OCI-LY1 (cell line): ENCODE measurements at regions not wholly inside any gene's neighbourhood (a gene's known extent, or its start where the extent isn't known, plus 50 kb on each side); places are given as distances from the start of the nearest gene placed in this dataset.

Experiments
- EZH2 ChIP-seq: fragments of 200-600 bp; sonication (generic), shearing (Covaris generic); IDR thresholded peaks from 2 replicates; pipeline ENCODE4 v1.8.0; 2017; ENCODE audit warnings: borderline replicate concordance, mixed run types, mild to moderate bottlenecking, antibody characterized with exemption, low read length, moderate library complexity, mixed read lengths
- TF ChIP-seq, protein P1 (sequence below): fragments of 200-600 bp; sonication (generic), shearing (Covaris generic); IDR thresholded peaks from 2 replicates; pipeline ENCODE4 v1.5.1; 2017; ENCODE audit warnings: mild to moderate bottlenecking, antibody characterized with exemption, low read length, moderate library complexity, mixed read lengths

DNA sequence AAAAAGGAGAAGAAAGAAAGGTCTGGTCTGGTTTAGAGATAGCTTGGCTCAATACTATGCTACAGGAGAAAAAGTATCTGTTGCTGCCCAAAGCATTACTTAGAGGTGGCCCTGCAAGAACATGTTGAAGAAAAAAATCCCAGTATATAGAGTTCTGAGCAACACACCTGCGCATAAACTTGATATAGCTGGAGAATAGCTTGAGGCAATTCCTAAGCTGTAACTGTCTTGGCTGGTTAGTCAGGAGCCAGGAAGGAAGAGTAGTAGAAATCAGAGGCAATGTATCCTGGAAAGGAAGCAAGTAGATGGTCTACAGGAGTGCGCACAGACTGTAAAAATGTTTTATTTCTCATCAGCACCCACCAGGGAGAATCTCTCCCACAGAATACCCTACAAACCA lies 209.7 kb downstream of the SLITRK1 start:
- TF ChIP-seq, protein P1, sequence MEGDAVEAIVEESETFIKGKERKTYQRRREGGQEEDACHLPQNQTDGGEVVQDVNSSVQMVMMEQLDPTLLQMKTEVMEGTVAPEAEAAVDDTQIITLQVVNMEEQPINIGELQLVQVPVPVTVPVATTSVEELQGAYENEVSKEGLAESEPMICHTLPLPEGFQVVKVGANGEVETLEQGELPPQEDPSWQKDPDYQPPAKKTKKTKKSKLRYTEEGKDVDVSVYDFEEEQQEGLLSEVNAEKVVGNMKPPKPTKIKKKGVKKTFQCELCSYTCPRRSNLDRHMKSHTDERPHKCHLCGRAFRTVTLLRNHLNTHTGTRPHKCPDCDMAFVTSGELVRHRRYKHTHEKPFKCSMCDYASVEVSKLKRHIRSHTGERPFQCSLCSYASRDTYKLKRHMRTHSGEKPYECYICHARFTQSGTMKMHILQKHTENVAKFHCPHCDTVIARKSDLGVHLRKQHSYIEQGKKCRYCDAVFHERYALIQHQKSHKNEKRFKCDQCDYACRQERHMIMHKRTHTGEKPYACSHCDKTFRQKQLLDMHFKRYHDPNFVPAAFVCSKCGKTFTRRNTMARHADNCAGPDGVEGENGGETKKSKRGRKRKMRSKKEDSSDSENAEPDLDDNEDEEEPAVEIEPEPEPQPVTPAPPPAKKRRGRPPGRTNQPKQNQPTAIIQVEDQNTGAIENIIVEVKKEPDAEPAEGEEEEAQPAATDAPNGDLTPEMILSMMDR: no peak
- TF ChIP-seq EZH2: no peak
